Activated CD8-positive, alpha-beta memory T cell treated with anti-CD3 and anti-CD28 coated beads for 24 hours (primary cell): ENCODE measurements at regions not wholly inside any gene's neighbourhood (a gene's known extent, or its start where the extent isn't known, plus 50 kb on each side); places are given as distances from the start of the nearest gene placed in this dataset.
"Not testable (repeated sequence)": the region's sequence is repeated elsewhere in the genome, so short reads cannot be mapped to it uniquely, and the experiment has no call there.

Experiments
- DNase-seq: peaks from one replicate; pipeline ENCODE4 v3.0.0-alpha.2; 2020

DNA sequence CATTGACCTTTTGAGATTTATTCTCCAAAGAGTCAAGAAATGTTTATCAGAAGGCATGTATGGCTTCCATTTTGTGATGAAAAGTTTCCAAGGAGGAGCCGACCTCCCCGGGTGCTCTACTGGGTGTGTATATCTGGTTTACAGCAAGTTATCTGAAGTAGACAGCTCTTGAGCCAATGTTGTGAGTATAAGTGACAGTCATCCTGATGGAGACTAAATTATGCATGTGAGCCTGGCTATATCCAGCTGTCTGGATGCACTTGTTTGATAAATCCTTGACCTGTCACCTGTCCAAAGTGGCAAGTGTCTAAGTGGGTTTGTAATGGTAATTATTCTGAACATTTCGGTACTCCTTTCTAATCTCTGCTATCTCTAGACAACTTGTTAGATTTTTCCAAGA, 142.2 kb downstream of the NR2F2 start:
- no peak for DNase-seq

DNA sequence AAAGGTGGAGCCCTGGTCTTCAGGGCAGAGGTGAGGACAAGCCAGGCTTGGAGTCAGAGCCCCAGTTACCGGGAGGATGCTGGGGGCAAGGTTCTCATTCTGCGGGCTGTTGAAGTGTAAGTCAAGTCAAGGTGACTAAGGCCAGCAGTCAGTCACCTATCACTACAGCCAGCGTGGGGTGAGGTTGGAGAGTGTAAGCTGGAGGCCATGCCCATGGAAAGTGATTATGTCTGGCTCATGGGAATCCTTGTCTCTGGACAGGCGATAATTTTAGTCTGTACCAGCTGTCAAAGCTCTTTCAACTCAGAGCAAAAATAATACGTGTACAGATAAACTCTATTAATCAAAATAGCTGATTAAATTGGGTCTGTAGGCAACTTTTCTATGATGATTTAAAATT, 143.1 kb downstream of the NR2F2 start:
- no peak for DNase-seq

DNA sequence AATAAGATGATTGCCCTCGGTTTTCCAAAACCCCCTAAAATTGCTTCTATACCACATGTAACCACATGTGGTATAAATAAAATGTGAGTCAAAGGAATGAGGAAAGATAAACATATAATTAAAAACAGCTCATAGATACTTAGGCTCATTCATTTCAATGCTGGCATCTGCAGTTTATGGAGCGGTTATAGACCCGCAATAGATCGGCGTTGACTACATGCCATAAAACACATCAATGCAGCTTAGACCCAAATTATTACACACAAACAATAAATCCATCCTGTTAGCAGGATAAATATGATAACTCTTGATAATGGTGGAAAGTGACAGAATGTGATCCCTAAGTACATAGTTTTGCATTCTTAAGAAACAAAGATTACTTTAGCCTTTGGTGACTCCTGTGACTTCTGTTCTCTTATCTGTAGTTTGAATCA, 143.7 kb downstream of the NR2F2 start:
- DNase-seq: no peak

DNA sequence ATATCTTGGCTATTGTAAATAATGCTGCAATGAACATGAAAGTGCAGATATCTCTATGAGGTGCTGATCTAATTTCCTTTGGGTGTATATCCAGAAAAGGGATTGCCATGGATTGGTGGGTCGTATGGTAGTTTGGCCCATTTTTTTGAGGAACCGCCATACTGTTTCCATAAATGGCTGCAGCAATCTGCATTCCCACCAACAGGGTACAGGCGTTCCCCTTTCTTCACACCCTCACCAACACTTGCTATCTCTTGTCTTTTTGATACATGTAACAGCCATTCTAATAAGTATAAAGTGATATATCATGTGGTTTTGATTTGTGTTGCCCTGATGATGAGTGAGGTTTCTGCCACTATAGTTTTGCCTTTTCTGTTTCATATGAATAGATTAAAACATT, 146.7 kb downstream of the NR2F2 start:
- no peak for DNase-seq

DNA sequence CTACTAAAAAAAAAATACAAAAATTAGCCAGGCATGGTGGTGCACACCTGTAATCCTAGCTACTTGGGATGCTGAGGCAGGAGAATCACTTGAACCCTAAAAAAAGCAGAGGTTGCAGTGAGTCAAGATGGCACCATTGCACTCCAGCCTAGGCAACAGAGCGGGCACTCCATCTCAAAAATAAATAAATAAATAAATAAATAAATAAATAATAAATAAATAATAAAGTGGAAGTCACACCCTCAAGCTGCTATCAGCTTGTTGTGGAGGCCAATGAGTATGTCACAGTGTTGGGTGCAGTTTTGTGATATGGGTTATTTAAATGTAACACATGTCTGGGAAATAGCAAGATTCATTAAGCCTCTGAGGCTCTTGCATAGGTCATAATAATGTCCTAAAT, 153.9 kb downstream of the NR2F2 start:
- not testable (repeated sequence) for DNase-seq

DNA sequence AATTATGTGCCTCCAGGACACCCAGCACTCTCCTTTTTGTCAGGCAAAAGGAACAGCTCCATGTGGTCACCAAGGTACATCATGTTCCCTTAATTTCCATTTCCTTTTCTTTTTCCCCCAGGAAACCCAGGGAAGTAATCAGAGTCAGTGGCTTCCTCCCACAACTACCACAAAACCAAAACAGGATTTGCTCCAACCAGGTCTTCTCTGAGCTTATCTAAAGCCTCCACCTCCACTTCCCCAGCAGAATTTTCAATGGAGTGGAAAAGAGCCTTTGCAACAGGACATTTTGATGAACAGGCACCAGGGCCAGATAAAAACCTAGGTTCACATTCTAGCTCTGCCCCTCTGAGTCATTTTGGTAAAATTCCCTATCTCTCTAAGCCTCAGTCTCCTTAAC, 154.3 kb downstream of the NR2F2 start:
- no peak for DNase-seq

DNA sequence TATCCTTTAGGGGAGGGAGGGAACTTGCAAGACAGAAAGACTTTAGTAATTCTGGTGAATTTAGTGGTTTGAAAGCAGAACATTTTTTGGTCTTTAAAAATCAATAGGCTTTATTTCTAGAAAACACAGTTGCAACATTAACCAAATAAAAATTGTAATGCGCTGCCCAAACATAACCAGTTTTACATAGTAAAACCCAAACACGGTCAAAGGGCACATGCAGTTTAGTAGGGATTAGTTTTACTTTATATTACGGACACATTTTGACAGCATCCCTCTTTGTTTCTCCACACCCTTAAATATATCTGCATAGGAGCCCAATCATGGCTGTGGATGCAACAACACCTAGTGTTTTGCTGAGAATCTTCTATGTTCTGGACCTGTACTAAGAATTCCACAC, 156.7 kb downstream of the NR2F2 start:
- no peak for DNase-seq

DNA sequence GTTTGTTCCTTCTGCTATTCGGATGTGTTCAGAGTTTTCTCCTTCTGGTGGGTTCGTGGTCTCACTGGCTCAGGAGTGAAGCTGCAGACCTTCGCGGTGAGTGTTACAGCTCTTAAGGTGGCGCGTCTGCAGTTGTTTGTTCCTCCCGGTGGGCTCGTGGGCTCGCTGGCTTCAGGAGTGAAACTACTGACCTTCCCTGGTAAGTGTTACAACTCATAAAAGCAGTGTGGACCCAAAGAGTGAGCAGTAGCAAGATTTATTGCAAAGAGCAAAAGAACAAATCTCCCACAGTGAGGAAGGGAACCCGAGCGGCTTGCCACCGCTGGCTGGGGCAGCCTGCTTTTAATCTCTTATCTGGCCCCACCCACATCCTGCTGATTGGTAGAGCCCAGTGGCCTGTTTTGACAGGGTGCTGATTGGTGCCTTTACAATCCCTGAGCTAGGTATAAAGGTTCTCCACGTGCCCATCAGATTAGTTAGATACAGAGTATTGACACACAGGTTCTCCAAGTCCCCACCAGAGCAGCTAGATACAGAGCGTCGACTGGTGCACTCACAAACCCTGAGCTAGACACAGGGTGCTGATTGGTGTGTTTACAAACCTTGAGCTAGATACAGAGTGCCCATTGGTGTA, 160.7 kb downstream of the NR2F2 start:
- not testable (repeated sequence) for DNase-seq

DNA sequence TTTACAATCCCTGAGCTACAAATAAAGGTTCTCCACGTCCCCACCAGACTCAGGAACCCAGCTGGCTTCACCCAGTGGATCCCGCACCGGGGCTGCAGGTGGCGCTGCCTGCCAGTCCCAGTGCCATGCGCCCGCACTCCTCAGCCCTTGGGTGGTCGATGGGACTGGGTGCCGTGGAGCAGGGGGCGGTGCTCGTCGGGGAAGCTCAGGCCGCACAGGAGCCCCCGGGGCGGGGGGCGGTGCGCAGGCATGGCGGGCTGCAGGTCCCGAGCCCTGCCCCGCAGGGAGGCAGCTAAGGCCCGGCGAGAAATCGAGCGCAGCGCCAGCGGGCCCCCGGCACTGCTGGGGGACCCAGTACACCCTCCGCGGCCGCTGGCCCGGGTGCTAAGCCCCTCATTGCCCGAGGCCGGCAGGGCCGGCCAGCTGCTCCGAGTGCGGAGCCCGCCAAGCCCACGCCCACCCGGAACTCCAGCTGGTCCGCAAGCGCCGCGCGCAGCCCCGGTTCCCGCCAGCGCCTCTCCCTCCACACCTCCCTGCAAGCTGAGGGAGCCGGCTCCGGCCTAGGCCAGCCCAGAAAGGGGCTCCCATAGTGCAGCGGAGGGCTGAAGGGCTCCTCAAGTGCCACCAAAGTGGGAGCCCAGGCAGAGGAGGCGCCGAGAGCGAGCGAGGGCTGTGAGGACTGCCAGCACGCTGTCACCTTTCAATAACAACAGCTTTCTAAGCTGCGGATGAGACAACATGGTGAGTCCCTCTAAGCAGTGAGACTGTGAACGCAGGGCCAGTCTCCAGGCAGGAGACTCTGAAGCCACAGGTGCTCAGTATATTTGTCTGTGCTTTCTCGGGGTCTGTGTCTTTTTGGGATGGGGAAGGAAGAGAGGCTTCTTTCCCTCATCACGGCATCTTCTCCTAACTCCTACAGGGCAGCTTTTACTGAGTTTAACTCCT, 161.5 kb downstream of the NR2F2 start:
- DNase-seq: not testable (repeated sequence)

DNA sequence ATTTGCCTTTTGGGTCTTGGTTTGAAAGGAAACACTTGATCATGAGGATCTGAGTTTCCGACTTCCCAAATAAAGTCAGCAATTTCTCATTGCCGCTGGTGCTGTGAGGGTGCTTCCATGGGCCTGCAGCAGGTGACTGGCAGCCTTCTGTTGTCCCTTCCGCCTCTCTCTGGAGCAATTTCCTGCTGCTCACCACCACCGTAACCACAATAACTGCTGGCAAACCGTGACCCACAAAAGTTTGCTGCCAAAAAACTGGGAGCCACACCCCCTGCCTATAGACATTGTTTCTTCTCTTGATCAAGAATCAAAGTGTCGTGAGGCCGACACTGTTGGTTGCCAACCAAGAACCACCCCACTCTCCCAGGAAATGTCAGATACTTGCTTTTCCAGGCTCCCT, 164.0 kb downstream of the NR2F2 start:
- no peak for DNase-seq

DNA sequence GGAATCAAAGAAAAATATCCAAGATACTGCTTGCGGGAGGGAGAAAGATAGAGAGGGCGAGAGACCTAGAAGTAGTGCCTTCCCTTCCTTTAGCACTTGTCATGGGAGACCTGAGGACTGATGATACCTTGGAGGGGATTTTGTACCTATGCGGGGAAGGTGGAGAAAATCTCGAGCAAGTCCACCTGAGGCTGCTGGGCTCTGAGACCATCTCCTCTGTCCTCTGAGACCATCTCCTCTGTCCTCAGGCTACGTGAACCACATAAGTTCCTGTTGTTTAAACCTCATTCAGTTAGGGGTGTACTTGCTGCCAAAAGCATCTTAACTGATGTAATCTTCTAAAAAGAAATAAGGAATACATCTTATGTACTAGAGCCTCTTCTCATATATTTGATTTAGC, 164.9 kb downstream of the NR2F2 start:
- no peak for DNase-seq

DNA sequence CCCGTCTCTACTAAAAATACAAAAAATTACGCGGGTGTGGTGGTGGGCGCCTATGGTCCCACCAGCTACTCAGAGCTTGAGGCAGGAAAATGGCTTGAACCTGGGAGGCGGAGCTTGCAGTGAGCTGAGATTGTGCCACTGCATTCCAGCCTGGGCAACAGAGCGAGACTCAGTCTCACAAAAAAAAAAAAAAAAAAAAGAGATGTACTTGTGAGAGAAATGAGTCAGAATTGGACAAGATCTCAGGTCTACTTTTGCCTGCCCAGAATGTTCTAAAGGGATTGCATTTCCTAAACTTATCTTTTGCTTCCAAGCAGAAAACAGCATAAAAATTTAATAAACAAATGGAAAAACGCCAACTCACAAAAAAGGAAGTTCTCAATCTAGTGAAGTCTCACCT, 167.5 kb downstream of the NR2F2 start:
- no peak for DNase-seq

DNA sequence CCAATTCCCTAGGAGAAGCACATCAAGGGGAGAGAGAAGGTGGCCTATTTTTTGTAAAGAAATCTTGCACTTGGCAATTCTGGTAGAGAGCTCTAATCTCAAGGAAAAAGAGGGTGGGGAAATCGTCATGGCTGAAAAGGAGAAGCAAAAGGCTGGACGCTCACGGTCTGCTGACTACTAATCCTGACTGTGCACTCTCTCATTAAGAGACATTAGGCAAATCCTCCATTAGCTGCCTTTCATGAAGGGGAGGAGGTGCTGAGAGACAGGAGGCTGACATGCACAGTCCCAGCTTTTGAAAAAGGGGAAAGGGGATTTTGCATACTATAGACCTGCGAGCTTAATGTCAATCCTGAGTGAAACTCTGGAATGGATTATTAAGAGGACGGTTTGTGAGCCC, 170.0 kb downstream of the NR2F2 start:
- no peak for DNase-seq

DNA sequence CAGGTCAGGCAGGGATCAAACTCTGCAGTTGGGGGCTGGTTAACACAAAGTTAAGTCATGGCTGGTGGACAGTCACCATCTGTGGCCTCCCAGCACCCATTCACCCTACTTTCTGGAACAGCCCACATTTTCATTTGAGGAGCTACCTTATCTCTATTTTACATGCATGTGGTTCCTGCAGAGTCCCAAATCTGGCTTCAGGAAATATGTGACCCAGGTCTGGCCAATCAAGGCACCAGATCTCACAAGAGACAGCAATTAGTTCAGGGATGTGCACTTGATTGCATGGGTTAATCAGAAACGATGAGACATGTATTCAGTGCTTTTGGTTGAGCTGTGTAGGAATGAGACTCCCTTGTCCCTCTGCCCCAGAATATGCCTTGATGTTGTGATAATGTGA, 170.9 kb downstream of the NR2F2 start:
- DNase-seq: no peak

DNA sequence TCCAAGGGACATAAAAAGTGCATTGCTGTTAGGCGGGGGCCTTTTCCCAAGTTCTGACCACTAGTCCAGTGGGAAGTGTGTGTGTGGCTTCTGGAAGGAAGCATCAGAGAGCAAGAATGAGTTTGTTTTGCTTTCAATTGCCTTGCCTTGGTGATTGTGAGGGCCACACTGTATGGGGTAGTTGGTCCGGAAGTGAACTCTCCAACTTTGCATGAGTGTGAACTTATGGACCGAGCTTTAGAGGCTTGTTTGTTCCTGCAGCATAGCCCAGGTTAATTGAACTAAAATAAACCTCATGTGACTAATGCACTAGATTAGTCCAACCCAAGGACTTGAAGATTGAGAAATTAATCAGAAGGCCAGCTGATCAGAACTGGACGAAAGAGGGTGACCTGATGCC, 171.7 kb downstream of the NR2F2 start:
- no peak for DNase-seq

DNA sequence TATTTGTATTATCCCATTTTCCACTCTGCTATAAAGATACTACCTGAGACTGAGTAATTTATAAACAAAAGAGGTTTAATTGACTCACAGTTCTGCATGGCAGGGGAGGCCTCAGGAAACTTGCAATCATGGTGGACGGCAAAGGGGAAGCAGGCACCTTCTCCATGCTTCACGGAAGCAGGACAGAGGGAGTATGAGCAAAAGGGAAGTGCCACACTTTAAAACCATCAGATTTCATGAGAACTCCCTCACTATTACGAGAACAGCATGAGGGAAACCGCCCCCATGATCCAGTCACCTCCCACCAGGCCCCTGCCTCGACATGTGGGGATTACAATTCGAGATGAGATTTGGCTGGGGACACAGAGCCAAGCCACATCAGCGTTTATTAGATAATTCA, 172.8 kb downstream of the NR2F2 start:
- DNase-seq: no peak

DNA sequence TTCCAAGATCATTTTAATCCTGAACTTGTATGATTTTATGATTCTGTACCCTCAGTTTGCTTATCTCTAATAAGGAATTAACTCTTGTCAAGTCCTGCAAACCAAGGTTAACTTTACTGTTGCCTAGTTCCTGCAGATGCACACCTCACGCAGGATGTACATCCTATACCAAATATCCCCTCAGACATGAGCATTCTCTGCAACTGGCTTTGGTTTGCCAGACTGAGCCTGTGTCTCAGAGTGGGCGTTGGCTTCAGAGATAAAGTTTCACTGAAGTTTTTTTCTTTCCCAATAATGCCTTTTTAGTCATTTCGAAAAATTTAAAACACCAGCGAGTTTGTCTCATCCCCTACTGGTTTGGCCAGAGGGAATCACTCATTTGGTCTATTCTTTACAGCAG, 173.9 kb downstream of the NR2F2 start:
- DNase-seq: no peak

DNA sequence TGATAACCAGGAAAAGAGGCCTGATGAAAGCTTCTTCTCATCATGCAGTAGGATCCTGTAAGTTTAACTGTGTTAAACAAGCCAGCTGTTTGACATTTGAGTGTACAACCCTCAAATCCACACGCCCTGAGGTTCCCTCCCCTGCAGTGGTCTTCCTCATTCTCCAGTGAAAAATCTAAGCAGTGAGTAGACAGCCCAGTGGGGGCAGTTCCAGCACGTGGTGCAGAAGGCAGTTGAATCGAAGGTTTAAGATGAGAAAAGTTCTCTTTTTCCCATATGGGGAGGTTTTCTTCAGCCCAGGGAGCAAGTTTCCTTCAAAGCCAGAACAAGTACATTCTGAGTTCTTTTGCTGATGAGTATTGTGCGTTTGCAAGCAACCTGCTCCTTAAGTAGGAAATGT, 174.5 kb downstream of the NR2F2 start:
- no peak for DNase-seq

DNA sequence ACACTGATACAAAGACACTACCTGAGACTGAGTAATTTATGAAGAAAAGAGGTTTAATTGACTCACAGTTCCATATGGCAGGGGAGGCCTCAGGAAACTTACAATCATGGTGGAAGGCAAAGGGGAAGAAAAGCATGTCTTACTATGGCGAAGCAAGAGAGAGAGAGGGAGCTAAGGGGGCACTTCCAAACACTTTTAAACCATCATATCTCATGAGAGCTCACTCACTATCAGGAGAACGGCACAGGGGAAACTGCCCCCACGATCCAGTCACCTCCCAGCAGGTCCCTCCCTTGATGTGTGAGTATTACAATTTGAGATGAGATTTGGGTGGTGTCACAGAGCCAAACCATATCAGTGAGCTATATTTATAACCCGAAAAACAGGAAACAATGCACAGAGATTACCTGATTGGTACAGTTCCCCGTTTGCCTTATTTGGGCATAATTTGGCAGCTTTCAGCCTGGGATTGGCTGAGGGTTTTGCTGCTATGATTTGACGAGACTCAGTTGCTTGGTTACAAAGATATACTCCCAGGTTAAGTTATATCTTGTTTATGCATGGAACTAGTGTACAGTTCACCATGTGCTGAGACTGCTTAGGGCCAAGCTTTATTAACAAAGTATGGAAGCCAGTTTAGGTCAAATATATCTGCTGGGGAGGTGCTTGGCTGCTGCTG, 184.2 kb downstream of the NR2F2 start:
- DNase-seq: no peak

DNA sequence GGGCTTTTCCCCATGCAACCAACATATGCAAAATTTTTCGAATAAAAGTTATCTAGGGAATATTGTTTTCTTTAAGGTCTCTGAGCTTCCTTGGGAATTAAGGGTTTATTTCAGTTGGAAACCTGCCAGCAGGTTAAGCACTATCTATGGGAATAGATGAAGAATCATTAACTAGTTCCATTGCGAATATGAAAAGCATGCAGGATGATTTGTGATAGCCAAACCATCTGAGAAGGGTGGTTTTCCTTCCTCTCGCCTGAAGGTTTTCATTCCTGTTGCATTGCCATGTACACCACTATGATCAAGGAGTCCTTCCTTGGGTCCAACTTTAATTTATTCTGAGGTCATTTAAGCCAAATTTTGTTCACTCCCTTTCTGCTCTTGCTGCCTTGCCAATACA, 184.9 kb downstream of the NR2F2 start:
- DNase-seq: no peak

DNA sequence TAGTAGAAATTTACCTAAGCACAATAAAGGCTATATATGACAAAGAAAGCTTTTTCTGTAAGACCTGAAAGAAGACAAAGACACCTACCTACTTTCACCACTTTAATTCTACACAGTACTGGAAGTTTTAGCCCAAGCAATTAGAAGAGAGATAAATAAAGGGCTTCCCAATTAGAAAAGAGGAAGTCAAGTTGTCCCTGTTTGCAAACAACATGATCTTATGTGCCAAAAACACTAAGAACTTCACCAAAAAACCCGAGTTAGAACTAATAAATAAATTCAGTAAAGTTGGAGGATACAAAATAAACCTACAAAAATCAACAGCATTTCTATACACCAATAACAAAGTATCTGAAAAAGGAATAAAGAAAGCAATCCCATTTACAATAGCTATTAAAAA, 190.9 kb downstream of the NR2F2 start:
- no peak for DNase-seq

DNA sequence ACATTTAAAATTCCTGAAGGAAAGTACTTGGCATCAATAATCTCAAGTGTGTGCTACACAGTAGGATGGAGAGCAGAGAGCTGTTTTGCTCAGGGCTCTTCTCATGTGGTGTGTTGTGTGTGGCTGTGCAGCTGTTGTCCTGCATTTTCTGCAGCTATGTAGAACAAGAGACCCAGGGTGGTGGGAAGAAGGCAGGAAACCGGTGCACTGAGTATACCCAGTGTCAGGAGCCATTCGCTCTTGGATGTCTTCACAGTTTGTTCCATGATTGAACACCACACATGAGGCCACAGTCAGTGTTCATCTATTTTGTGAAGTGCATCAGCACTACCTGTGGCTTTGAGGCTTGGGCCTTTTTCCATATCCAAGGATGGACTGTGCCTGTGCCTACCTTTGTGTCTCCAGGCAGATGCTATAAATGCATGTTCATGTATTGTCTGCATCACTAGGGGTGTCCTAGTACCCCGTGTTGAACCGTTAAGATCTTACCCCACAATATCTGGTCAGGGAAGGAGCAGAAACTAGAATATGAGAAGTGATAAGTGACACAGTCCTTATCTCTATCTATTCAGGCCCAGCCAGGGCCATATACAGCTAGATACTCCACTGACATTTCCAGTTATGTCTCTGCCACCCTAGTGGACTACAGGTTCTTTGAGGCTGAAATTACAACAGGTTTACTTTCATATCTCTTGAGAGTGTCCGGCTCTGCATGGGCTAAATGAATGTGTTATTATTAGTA, 194.3 kb downstream of the NR2F2 start:
- no peak for DNase-seq

DNA sequence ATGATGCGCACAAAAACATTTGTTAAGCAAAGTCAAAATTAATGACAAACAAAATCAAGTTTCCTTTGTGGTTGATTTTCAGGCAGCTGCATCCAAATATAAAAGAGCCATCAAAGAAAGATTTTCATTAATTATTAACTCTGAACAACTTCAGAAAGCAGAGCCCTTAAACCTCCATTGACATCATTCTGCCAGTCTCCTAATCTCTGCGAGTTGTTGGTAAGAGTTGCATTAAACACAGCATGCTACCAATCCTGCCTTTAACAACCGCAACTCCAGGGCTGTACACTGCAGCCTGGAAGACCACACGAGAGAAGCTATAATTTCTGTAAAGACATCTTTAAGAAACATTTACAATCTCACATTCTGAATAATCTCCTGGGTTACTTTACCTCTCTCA, 204.6 kb downstream of the NR2F2 start:
- no peak for DNase-seq
